A673 (cell line): ENCODE measurements at regions not wholly inside any gene's neighbourhood (a gene's known extent, or its start where the extent isn't known, plus 50 kb on each side); places are given as distances from the start of the nearest gene placed in this dataset.
A peak's percentile ranks its signal among the peaks of the same experiment; 100 is the strongest.

ENCODE experiments used
- BruUV-seq: library from RNA; stranded (reverse); fragments of 400-500 nt; replicated peaks from 2 replicates; lab custom pipeline; 2021; lab: Mats Ljungman, UMichigan
- CTCF ChIA-PET: fragments of 300-600 bp; sonication (Branson Sonifier 250); formaldehyde crosslinking; loops from one replicate; lab custom pipeline; 2022; ENCODE audit warnings: antibody characterized with exemption; lab: Charles Lee
- POLR2A ChIA-PET: fragments of 300-600 bp; sonication (Branson Sonifier 250); formaldehyde crosslinking; loops from one replicate; lab custom pipeline; 2022; ENCODE audit warnings: antibody characterized with exemption; ENCODE audit not compliant: low non-redundant PET; lab: Charles Lee
- DNase-seq: peaks from one replicate; pipeline ENCODE4 v3.0.0-alpha.2; 2015; ENCODE audit warnings: low spot score
- H3K27ac ChIP-seq: fragments of 200-600 bp; sonication (generic); 2 replicates; pipeline ENCODE4 v1.5.1; 2016; ENCODE audit warnings: mixed run types, low read depth, mild to moderate bottlenecking, mixed read lengths, antibody characterized with exemption, low read length; ENCODE audit not compliant: poor library complexity, severe bottlenecking
- H3K27me3 ChIP-seq: fragments of 200-600 bp; sonication (generic); replicated peaks from 2 replicates; pipeline ENCODE4 v1.6.1; 2017; ENCODE audit warnings: mixed run types, low read depth, mild to moderate bottlenecking, mixed read lengths, antibody characterized with exemption, low read length; ENCODE audit not compliant: insufficient read depth, poor library complexity
- H3K36me3 ChIP-seq: fragments of 200-600 bp; sonication (generic); 2 replicates; pipeline ENCODE4 v1.6.1; 2016; ENCODE audit warnings: mixed run types, mild to moderate bottlenecking, mixed read lengths, antibody characterized with exemption, low read length; ENCODE audit not compliant: insufficient read depth, poor library complexity, severe bottlenecking
- H3K4me1 ChIP-seq: fragments of 200-600 bp; sonication (generic); 2 replicates; pipeline ENCODE4 v1.6.1; 2017; ENCODE audit warnings: mixed run types, mild to moderate bottlenecking, mixed read lengths, antibody characterized with exemption, low read length; ENCODE audit not compliant: insufficient read depth, poor library complexity, severe bottlenecking
- H3K4me3 ChIP-seq: fragments of 200-600 bp; sonication (generic); 2 replicates; pipeline ENCODE4 v1.5.1; 2016; ENCODE audit warnings: low read depth, mixed run types, mild to moderate bottlenecking, mixed read lengths, low read length; ENCODE audit not compliant: poor library complexity, severe bottlenecking
- H3K9me3 ChIP-seq: fragments of 200-600 bp; sonication (generic); 2 replicates; pipeline ENCODE4 v1.6.1; 2016; ENCODE audit warnings: mixed run types, low read depth, mild to moderate bottlenecking, mixed read lengths, antibody characterized with exemption, low read length; ENCODE audit not compliant: poor library complexity, severe bottlenecking
- CTCF ChIP-seq: fragments of 300-800, 200-600 bp; sonication (generic); conservative IDR thresholded peaks from 2 replicates; pipeline ENCODE4 v1.5.1; 2017; ENCODE audit warnings: low read depth, mild to moderate bottlenecking, antibody characterized with exemption, low read length, moderate library complexity, mixed read lengths
- EZH2 ChIP-seq: fragments of 200-600 bp; sonication (generic); IDR thresholded peaks from 2 replicates; pipeline ENCODE4 v1.6.1; 2017; ENCODE audit warnings: borderline replicate concordance, low read depth, mild to moderate bottlenecking, mixed read lengths, antibody characterized with exemption, low read length; ENCODE audit not compliant: poor library complexity, severe bottlenecking
- intact Hi-C: fragments of 100-400 bp; cut with micrococcal nuclease; formaldehyde crosslinking; loops from one replicate; pipeline ENCODE4 v1.10.0; 2022; ENCODE audit not compliant: unreplicated experiment

GRCh38 chr12:107845226-107845979 is 70.9 kb downstream of the ASCL4 start:
- TF ChIP-seq CTCF, result no peak
- peak; percentile 5 for TF ChIP-seq EZH2
- intact Hi-C loops, result no loop called here
- H3K27ac ChIP-seq, result no peak overlapping the region
- H3K4me1 ChIP-seq, result no peaks in the 10 kb centered on the region
- no peaks in the 10 kb centered on the region for H3K36me3 ChIP-seq
- POLR2A ChIA-PET, result no interaction called here
- H3K27me3 ChIP-seq, result peaks cover 96% of the 10 kb centered on the region
- H3K9me3 ChIP-seq, result no peaks in the 10 kb centered on the region
- CTCF ChIA-PET, result no interaction called here
- no peak overlapping the region for H3K4me3 ChIP-seq
- no TSS peak for BruUV-seq
- DNase-seq, result no peak

DNA sequence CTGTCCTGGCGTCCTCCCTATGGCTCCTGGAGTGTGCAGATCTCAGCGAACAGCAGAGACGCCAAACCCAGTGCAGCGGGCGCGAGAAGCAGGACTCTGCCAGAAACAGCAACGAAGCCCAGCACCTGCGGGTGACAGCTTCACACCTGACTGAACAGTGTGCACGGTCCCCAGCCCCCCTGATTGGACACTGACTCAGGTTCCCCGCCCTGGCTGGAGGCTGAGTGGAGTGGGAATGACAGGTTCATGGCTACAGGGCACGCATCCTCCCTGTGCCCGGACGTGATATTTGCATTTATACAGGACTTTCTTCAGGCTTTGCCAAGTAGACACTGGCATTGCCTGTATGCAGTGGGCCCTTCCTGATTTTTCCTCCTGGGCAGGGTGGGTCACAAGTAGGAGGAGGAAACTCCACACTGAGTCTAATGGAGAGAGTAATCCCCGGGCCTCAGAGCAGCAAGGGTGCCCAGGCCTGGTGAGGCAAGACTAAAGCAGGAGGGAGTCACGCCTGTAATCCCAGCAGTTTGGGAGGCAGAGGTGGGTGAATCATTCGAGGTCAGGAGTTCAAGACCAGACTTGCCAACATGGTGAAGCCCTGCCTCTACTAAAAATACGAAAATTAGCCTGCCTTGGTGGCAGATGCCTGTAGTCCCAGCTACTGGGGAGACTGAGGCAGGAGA is 71.6 kb downstream of the ASCL4 start:
- peaks cover 97% of the 10 kb centered on the region for H3K27me3 ChIP-seq
- POLR2A ChIA-PET, result no interaction called here
- H3K4me1 ChIP-seq, result no peaks in the 10 kb centered on the region
- no peak overlapping the region for H3K4me3 ChIP-seq
- intact Hi-C loops, result no loop called here
- H3K27ac ChIP-seq, result no peak overlapping the region
- no peak for TF ChIP-seq CTCF
- no peak for TF ChIP-seq EZH2
- H3K36me3 ChIP-seq, result no peaks in the 10 kb centered on the region
- no peak for DNase-seq
- H3K9me3 ChIP-seq, result no peaks in the 10 kb centered on the region
- no TSS peak for BruUV-seq
- CTCF ChIA-PET, result no interaction called here

GRCh38 chr12:107847430-107847829 is 72.9 kb downstream of the ASCL4 start:
- BruUV-seq, result no TSS peak
- CTCF ChIA-PET, result no interaction called here
- TF ChIP-seq EZH2 (no peak), CTCF (no peak)

More at GRCh38 chr12:107847430-107847829, 72.9 kb downstream of the ASCL4 start:
- Histone ChIP-seq H3K4me3 (no peak overlapping the region), H3K27ac (no peak overlapping the region), H3K27me3 (peaks cover 89% of the 10 kb centered on the region), H3K36me3 (no peaks in the 10 kb centered on the region), H3K4me1 (no peaks in the 10 kb centered on the region), H3K9me3 (no peaks in the 10 kb centered on the region)
- no peak for DNase-seq
- intact Hi-C loops, result no loop called here
- POLR2A ChIA-PET, result no interaction called here
